HG03521 (cell line): ENCODE measurements at regions not wholly inside any gene's neighbourhood (a gene's known extent, or its start where the extent isn't known, plus 50 kb on each side); places are given as distances from the start of the nearest gene placed in this dataset.
"Not testable (repeated sequence)": the region's sequence is repeated elsewhere in the genome, so short reads cannot be mapped to it uniquely, and the experiment has no call there.

ENCODE experiments used
- ATAC-seq: cut with Tn5 transposase; IDR thresholded peaks from one replicate; pipeline ENCODE4 v1.9.1; 2021; ENCODE audit warnings: mild to moderate bottlenecking, moderate library complexity; ENCODE audit not compliant: unreplicated experiment

GRCh38 chr12:83779526-83779925 is 1092.8 kb downstream of the TMTC2 start:
- ATAC-seq, result no peak

DNA sequence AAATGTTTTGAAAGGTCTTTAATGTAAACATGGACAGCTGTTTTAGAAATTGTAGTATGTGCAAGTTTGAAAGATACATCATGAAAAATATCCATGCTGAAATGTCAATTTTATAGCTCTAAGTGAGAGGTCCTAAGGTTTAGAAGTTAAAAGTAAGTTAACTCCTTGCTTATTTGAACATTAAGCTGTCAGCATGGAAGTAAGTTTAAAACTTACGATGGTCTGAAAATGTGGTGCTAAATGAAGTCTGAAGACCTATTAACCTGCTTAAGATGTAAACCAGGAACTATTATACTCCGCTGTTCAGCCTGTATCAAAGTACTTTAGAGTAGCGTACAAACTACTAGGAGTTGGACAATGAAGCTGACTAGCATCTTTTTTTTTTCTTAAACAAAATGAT is 1082.4 kb downstream of the TMTC2 start:
- no peak for ATAC-seq

DNA sequence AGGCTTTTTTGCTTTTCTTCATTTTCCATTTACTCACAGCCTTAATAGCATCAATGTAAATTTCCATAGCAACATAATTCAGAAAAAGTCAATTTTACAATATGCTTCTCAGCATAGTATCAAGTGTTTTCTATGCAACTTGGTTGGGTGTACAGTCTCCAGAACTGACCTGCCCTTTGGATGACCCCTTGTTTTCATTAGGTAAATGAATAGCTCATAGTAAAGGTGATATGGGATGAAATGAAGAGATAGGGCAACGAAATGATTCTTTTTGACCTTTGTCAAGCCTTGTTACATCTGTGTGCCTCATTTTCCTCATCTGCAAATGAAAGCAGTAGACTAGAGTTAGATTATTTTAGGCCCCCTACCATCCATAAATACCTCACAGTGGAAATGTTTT is 1081.0 kb downstream of the TMTC2 start:
- ATAC-seq, result no peak

DNA sequence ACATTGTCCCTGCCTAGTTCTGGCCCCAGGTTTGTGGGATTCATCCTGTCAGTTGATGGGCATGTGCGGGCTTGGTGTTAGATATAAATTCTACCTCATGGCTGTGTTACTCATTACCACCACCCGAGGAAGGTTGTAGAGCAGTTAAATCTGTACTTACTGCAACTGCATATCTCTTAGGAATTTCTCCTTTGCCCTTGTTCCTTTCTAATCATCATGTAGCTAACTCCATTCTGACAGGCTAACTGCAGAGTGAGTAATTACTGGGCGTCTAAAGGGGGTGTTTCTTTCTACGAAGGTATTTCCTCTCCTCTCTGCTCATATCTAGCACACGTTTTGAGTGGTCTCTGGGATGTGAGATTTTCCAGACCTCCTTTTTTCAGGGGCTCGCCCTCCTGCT is 1076.7 kb downstream of the TMTC2 start:
- no peak for ATAC-seq

GRCh38 chr12:83759906-83760305 is 1073.2 kb downstream of the TMTC2 start:
- no peak for ATAC-seq

DNA sequence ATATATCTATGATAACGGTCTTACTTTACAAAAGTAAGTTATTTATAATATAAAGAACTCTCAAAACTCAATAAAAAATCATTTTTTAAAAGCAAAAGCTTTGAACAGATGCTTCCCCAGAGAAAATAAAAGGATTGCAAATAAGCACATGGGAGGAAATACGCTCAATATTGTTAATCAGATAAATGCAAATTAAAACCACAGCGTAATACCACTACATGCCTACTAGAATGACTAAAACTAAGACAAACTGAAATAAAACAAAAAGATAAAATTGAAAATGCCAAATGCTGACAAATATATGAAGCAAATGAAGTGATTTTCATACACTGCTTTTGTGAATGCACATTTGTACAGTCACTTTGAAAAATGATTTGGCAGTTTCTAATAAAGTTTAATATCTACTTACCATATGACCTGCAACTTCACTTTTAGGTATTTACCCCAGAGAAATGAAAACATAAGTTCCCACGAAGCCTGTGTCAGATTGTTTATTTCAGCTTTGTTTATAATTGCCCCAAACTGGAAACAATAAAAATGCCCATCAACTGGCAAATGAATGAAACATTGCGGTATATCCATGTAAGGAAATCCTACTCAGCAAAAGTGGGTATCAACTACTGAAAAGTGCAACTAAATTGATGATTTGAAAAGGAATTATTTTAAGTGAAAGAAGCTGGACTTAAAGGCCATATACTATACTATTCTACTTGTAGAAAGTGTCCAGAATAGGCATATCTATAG is 1072.4 kb downstream of the TMTC2 start:
- no peak for ATAC-seq

DNA sequence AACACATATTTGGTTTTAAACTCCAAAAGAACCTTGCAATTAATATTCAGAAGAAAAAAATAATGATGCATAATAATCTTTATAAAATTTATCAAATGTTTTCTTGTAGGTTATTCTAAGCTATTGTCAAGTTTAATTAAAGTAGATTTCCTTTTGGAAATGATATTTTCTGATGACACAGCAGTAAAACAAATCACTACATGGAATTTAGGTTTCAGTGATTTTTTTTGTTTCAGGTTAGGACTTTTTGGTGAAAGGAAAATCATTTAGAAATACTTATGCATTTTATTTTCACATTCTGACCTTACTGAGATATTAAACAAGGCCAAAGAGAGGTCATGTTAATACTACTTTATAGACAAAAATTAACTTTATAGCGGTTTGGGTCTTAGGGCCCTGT is 1067.2 kb downstream of the TMTC2 start:
- ATAC-seq, result no peak

- no peak for ATAC-seq
These were observed 1066.5 kb downstream of the TMTC2 start for GRCh38 chr12:83753205-83753604.

DNA sequence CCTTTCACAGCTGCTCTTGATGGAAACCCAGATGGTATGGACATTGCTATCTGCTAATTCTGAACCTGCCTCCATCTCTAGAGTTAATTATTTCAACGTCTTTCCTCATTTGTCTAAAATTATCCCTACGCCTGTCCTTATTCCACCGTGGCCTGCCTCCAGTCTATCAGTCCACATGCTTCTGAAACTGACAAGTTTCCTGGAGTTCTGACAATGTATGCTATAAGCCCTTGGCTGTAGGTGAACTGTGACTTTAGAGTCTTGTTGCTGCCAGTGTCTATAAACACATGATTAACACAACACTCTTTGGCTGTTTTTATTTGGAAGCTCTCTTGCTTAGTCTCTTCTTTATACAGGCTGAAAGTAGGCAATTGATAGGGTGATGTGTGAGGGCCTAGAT is 1052.9 kb downstream of the TMTC2 start:
- ATAC-seq, result no peak

DNA sequence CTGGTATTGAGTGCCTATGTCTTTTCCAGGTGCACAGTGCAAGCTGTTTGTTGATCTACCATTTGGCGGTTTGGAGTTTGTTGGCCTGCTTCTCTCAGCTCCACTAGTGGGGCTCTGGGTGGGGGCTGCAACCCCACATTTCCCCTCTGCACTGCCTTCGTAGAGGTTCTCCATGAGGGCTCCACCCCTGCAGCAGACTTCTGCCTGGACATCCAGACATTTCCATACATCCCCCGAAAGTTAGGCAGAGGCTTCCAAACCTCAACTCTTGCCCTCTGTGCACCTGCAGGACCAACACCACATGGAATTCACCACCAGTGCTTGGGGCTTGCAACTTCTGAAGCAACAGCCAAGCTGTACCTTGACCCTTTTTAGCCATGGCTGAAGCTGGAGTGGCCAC is 1024.1 kb downstream of the TMTC2 start:
- no peak for ATAC-seq

GRCh38 chr12:83709899-83710298 is 1023.2 kb downstream of the TMTC2 start:
- ATAC-seq, result no peak

DNA sequence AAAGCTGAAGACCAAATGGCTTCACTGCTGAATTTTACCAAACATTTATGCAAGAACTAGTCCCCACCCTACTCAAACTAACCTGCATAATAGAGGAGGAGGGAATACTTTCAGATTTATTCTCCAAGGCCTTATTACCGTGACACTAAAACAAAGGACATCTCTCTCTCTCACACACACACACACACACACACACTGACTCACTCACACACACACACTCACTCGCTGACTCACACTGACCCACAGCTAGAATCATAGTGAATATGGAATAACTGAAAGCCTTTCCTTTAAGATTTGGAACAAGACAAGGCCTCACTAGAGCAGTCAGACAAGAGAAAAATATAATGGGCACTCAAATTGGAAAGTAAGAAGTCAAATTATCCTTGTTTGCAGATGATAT is 1014.1 kb downstream of the TMTC2 start:
- no peak for ATAC-seq

DNA sequence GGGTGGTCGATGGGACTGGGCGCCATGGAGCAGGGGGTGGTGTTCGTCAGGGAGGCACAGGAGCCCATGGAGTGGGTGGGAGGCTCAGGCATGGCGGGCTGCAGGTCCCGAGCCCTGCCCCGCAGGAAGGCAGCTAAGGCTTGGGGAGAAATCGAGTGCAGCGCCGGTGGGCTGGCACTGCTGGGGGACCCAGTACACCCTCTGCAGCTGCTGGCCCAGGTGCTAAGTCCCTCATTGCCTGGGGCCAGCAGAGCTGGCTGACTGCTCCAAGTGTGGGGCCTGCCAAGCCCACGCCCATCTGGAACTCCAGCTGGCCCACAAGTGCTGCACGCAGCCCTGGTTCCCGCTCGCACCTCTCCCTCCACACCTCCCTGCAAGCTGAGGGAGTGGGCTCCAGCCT is 1009.6 kb downstream of the TMTC2 start:
- not testable (repeated sequence) for ATAC-seq

- ATAC-seq, result no peak
These were observed 1005.0 kb downstream of the TMTC2 start for GRCh38 chr12:83691730-83692129.

DNA sequence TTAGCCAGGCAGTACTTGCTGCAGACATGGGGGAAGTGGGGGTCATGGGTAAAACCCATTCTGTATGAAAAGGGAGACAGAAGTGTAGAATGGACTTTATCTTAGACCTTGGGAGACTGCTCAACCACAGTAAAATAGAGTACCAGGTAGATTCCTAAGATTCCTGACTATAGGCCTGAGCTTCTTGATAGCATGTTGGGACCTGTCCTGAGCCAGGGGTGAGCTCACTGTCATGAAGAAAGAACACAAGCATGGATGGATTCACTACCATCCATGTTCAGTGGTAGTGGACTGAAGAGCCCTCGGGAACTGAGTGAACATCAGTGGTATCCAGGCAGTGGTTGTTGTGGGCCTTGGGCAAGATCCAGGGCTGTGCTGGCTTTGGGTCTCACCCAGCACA is 1003.8 kb downstream of the TMTC2 start:
- ATAC-seq, result no peak

- ATAC-seq, result no peak
These were observed 1002.6 kb downstream of the TMTC2 start for GRCh38 chr12:83689333-83689732.

DNA sequence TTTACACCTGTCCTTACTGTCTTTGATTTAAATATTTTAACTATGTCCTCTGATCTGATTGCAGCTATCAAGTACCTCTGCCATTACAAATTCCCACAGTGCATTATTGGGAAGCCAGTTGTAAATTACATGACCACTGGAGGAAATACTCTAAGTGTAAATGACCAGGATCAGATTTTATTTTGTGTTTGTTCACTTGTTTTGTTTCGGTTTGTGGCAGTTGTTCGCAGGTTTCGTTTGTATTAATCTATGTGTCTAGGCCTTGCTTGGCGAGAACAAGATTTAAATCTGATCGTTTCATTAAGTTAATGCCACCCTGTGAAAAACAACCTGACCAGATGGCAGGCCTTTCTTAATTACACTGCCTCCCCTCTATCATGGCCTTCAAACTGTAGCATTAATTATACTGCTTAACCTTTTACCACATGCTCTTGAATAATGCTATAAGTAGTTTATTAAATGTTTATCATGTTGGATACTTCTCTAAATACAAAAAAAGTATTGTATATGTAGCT is 990.1 kb downstream of the TMTC2 start:
- no peak for ATAC-seq

- no peak for ATAC-seq
These were observed 980.0 kb downstream of the TMTC2 start for GRCh38 chr12:83666690-83667089.

DNA sequence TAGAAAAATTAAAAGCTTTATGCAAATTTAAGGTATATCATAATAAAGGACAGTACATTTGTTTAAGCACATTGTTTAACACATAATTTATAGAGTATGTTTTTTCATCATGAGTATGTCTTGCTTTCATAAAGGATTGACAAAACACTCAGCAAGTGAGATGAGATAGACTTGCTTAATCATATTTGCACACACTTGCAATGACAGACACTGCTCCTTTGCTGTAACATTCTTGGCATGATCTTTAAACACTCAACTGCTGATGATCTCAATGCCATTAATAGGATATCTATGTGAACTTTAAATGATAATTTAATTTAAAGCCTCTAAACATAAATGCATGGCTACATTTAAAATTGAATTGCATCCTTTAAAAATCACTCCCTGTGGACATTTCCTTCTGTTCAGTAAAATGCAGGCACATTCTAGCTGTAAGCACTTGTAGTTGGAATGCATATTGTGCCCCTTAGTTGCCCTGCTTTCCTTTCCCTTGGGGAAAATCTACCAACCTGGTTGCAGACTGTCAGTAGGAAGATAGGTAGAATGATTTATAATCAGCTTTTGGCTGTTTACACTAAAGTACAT is 979.0 kb downstream of the TMTC2 start:
- ATAC-seq, result no peak

- no peak for ATAC-seq
These were observed 977.9 kb downstream of the TMTC2 start for GRCh38 chr12:83664650-83665049.

DNA sequence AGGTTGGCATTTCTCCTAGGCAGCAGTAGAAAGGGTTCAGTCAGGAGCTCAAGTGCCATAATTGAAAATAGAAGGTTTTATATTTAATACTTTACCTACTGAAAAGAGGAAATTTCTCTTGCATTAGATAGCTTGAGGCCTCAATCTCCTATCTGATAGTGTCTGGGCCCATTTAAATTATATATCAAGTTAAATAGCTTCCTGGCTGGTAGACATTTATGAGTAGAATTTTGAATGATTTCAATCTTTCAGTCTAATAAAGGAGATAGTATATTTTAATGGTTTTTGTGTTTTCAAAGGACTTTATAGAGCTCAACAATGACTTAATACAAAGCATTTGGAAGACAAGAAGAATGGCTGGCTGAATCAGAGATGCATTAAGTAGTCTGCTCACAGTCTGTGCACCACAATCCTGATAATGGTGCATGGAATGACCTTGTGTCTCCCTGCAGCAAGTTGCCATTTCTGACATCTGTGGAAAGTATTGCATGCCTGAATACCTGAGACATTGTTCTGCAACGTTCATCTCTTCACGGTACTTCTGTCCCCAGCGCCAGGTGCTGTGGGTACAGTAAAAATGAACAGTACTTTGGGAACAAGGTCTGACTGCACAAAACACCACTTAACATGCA is 974.1 kb downstream of the TMTC2 start:
- ATAC-seq, result no peak

- ATAC-seq, result no peak
These were observed 972.6 kb downstream of the TMTC2 start for GRCh38 chr12:83659321-83659720.
